Karpas-422 (cell line): ENCODE measurements at regions not wholly inside any gene's neighbourhood (a gene's known extent, or its start where the extent isn't known, plus 50 kb on each side); places are given as distances from the start of the nearest gene placed in this dataset.

Experiments
- DNase-seq: peaks from one replicate; pipeline ENCODE4 v3.0.0-alpha.2; 2015
- H2AFZ ChIP-seq: fragments of 200-600 bp; sonication (generic); 2 replicates; pipeline ENCODE4 v1.6.1; 2014; ENCODE audit warnings: antibody characterized with exemption, low read length, mixed read lengths
- H3K27ac ChIP-seq: fragments of 200-600 bp; sonication (generic); 2 replicates; pipeline ENCODE4 v1.5.1; 2014; ENCODE audit warnings: mild to moderate bottlenecking, low read length, moderate library complexity
- H3K27me3 ChIP-seq: fragments of 200-600 bp; sonication (generic); 2 replicates; pipeline ENCODE4 v1.6.1; 2014; ENCODE audit warnings: low read length, mixed read lengths
- H3K36me3 ChIP-seq: fragments of 200-600 bp; sonication (generic); 2 replicates; pipeline ENCODE4 v1.6.1; 2014; ENCODE audit warnings: low read length, mixed read lengths; ENCODE audit not compliant: insufficient read depth
- H3K4me1 ChIP-seq: fragments of 200-600 bp; sonication (generic); 2 replicates; pipeline ENCODE4 v1.6.1; 2014; ENCODE audit warnings: mild to moderate bottlenecking, low read length, mixed read lengths
- H3K4me2 ChIP-seq: fragments of 200-600 bp; sonication (generic); 2 replicates; pipeline ENCODE4 v1.6.1; 2014; ENCODE audit warnings: low read length, low read depth, mild to moderate bottlenecking; ENCODE audit not compliant: poor library complexity, severe bottlenecking
- H3K4me3 ChIP-seq: fragments of 200-600 bp; sonication (generic); 2 replicates; pipeline ENCODE4 v1.5.1; 2014; ENCODE audit warnings: mild to moderate bottlenecking, antibody characterized with exemption, low read length, mixed read lengths
- H3K79me2 ChIP-seq: fragments of 200-600 bp; sonication (generic); 2 replicates; pipeline ENCODE4 v1.6.1; 2014; ENCODE audit warnings: mild to moderate bottlenecking, low read length, mixed read lengths
- H3K9ac ChIP-seq: fragments of 200-600 bp; sonication (generic); 2 replicates; pipeline ENCODE4 v1.6.0; 2014; ENCODE audit warnings: low read length
- H3K9me2 ChIP-seq: fragments of 200-600 bp; sonication (generic), shearing (Covaris generic); replicated peaks from 2 replicates; pipeline ENCODE4 v1.6.0; 2014; ENCODE audit warnings: mild to moderate bottlenecking, low read length, moderate library complexity; ENCODE audit not compliant: insufficient read depth
- H3K9me3 ChIP-seq: fragments of 300-700, 200-600 bp; sonication (generic); 2 replicates; pipeline ENCODE4 v1.6.1; 2014; ENCODE audit warnings: low read length, mixed read lengths
- H4K20me1 ChIP-seq: fragments of 200-600 bp; sonication (generic); 2 replicates; pipeline ENCODE4 v1.6.1; 2014; ENCODE audit warnings: mild to moderate bottlenecking, antibody characterized with exemption, low read length, low read depth; ENCODE audit not compliant: insufficient read depth

- Histone ChIP-seq H4K20me1 (no peaks in the 10 kb centered on the region), H3K27me3 (no peaks in the 10 kb centered on the region), H3K4me1 (no peaks in the 10 kb centered on the region), H3K4me3 (no peak overlapping the region), H3K9ac (no peak overlapping the region), H3K9me2 (no peaks in the 10 kb centered on the region), H3K27ac (no peak overlapping the region), H3K79me2 (no peaks in the 10 kb centered on the region), H3K9me3 (peaks cover 35% of the 10 kb centered on the region), H3K36me3 (no peaks in the 10 kb centered on the region), H3K4me2 (no peak overlapping the region), H2AFZ (no peak overlapping the region)
- DNase-seq, result no peak
Observed at GRCh38 chr5:166068547-166069335, 2222.7 kb upstream of the WWC1 start.

GRCh38 chr5:166073901-166074581, 2217.4 kb upstream of the WWC1 start:
- Histone ChIP-seq H3K9me2 (no peaks in the 10 kb centered on the region), H3K4me3 (no peak overlapping the region), H3K4me1 (no peaks in the 10 kb centered on the region), H4K20me1 (no peaks in the 10 kb centered on the region), H3K79me2 (no peaks in the 10 kb centered on the region), H3K27me3 (no peaks in the 10 kb centered on the region), H3K9ac (no peak overlapping the region), H3K27ac (no peak overlapping the region), H3K9me3 (peaks cover 12% of the 10 kb centered on the region), H2AFZ (no peak overlapping the region), H3K36me3 (no peaks in the 10 kb centered on the region), H3K4me2 (no peak overlapping the region)
- DNase-seq, result no peak

- H4K20me1 ChIP-seq, result no peaks in the 10 kb centered on the region
- peaks cover 18% of the 10 kb centered on the region for H3K9me3 ChIP-seq
- DNase-seq, result no peak
- no peak overlapping the region for H3K4me3 ChIP-seq
- H3K4me2 ChIP-seq, result no peak overlapping the region
- no peaks in the 10 kb centered on the region for H3K27me3 ChIP-seq
- no peak overlapping the region for H3K27ac ChIP-seq
- H3K36me3 ChIP-seq, result no peaks in the 10 kb centered on the region
- no peak overlapping the region for H2AFZ ChIP-seq
- no peak overlapping the region for H3K9ac ChIP-seq
- no peaks in the 10 kb centered on the region for H3K9me2 ChIP-seq
- H3K4me1 ChIP-seq, result no peaks in the 10 kb centered on the region
- H3K79me2 ChIP-seq, result no peaks in the 10 kb centered on the region
Observed at GRCh38 chr5:166074582-166075481, 2216.6 kb upstream of the WWC1 start.

GRCh38 chr5:166083183-166083959, 2208.1 kb upstream of the WWC1 start:
- H3K36me3 ChIP-seq, result no peaks in the 10 kb centered on the region
- no peak for DNase-seq
- no peak overlapping the region for H2AFZ ChIP-seq
- no peaks in the 10 kb centered on the region for H4K20me1 ChIP-seq
- H3K27me3 ChIP-seq, result no peaks in the 10 kb centered on the region
- no peaks in the 10 kb centered on the region for H3K9me2 ChIP-seq
- H3K4me3 ChIP-seq, result no peak overlapping the region
- H3K79me2 ChIP-seq, result no peaks in the 10 kb centered on the region
- H3K4me1 ChIP-seq, result no peaks in the 10 kb centered on the region
- no peak overlapping the region for H3K27ac ChIP-seq
- no peak overlapping the region for H3K9ac ChIP-seq
- no peak overlapping the region for H3K4me2 ChIP-seq
- peaks cover 26% of the 10 kb centered on the region for H3K9me3 ChIP-seq

- Histone ChIP-seq H3K36me3 (no peaks in the 10 kb centered on the region), H3K9me2 (no peaks in the 10 kb centered on the region), H3K9me3 (peaks cover 16% of the 10 kb centered on the region; the same call in 1 of the 2 replicates), H3K4me3 (no peak overlapping the region), H3K27me3 (no peaks in the 10 kb centered on the region), H2AFZ (no peak overlapping the region), H4K20me1 (no peaks in the 10 kb centered on the region), H3K79me2 (no peaks in the 10 kb centered on the region), H3K4me2 (no peak overlapping the region), H3K4me1 (no peaks in the 10 kb centered on the region), H3K27ac (no peak overlapping the region), H3K9ac (no peak overlapping the region)
- no peak for DNase-seq
Observed at GRCh38 chr5:166086568-166086967, 2204.9 kb upstream of the WWC1 start.

GRCh38 chr5:166088389-166089039, 2202.9 kb upstream of the WWC1 start:
- Histone ChIP-seq H3K36me3 (no peaks in the 10 kb centered on the region), H3K27ac (no peak overlapping the region), H3K27me3 (no peaks in the 10 kb centered on the region), H3K4me2 (no peak overlapping the region), H3K9me2 (no peaks in the 10 kb centered on the region), H3K9ac (no peak overlapping the region), H4K20me1 (no peaks in the 10 kb centered on the region), H3K4me1 (no peaks in the 10 kb centered on the region), H3K4me3 (no peak overlapping the region), H3K9me3 (peaks cover 16% of the 10 kb centered on the region; the same call in 1 of the 2 replicates), H3K79me2 (no peaks in the 10 kb centered on the region), H2AFZ (no peak overlapping the region)
- no peak for DNase-seq

GRCh38 chr5:166091931-166092330, 2199.5 kb upstream of the WWC1 start:
- no peak overlapping the region for H3K4me2 ChIP-seq
- no peak overlapping the region for H3K4me3 ChIP-seq
- no peak overlapping the region for H3K27ac ChIP-seq

More at GRCh38 chr5:166091931-166092330, 2199.5 kb upstream of the WWC1 start:
- Histone ChIP-seq H3K9ac (no peak overlapping the region), H3K27me3 (no peaks in the 10 kb centered on the region), H3K9me3 (peaks cover 3% of the 10 kb centered on the region; the same call in 1 of the 2 replicates), H3K36me3 (no peaks in the 10 kb centered on the region), H3K9me2 (no peaks in the 10 kb centered on the region), H3K79me2 (no peaks in the 10 kb centered on the region), H3K4me1 (no peaks in the 10 kb centered on the region), H4K20me1 (no peaks in the 10 kb centered on the region), H2AFZ (no peak overlapping the region)
- no peak for DNase-seq
